ENCODE measurements at regions not wholly inside any gene's neighbourhood (a gene's known extent, or its start where the extent isn't known, plus 50 kb on each side); places are given as distances from the start of the nearest gene placed in this dataset.

GRCh38 chr15:88745065-88745464 is 58.2 kb upstream of the ACAN start:
- Histone ChIP-seq H3K9me3 (no peaks in the 10 kb centered on the region), H3K27me3 (no peaks in the 10 kb centered on the region), H3K27ac (no peak overlapping the region), H3K36me3 (no peaks in the 10 kb centered on the region), H3K4me3 (no peak overlapping the region), H3K4me1 (no peaks in the 10 kb centered on the region)
- no peak for DNase-seq (ENCODE audit: low spot score)
- no peak for TF ChIP-seq CTCF (IDR thresholded peaks at IDR 0.05)

- Histone ChIP-seq H3K9me3 (no peaks in the 10 kb centered on the region), H3K27ac (no peak overlapping the region), H3K36me3 (no peaks in the 10 kb centered on the region), H3K4me3 (no peak overlapping the region), H3K27me3 (no peaks in the 10 kb centered on the region), H3K4me1 (no peaks in the 10 kb centered on the region)
- no peak for DNase-seq (ENCODE audit: low spot score)
- TF ChIP-seq CTCF (IDR thresholded peaks at IDR 0.05) = no peak
Observed at GRCh38 chr15:88745696-88746095, 57.5 kb upstream of the ACAN start.

- DNase-seq (ENCODE audit: low spot score) = no peak
- no peak for TF ChIP-seq CTCF (IDR thresholded peaks at IDR 0.05)
- no peak overlapping the region for H3K27ac ChIP-seq
- no peaks in the 10 kb centered on the region for H3K9me3 ChIP-seq
- H3K27me3 ChIP-seq = no peaks in the 10 kb centered on the region
- H3K36me3 ChIP-seq = no peaks in the 10 kb centered on the region
- H3K4me1 ChIP-seq = no peaks in the 10 kb centered on the region
- no peak overlapping the region for H3K4me3 ChIP-seq
Observed at GRCh38 chr15:88746451-88746850, 56.8 kb upstream of the ACAN start.

- TF ChIP-seq CTCF (IDR thresholded peaks at IDR 0.05) = no peak
- Histone ChIP-seq H3K9me3 (no peaks in the 10 kb centered on the region), H3K27me3 (no peaks in the 10 kb centered on the region), H3K36me3 (no peaks in the 10 kb centered on the region), H3K4me1 (no peaks in the 10 kb centered on the region), H3K4me3 (no peak overlapping the region), H3K27ac (no peak overlapping the region)
- no peak for DNase-seq (ENCODE audit: low spot score)
Observed at GRCh38 chr15:88747111-88747510, 56.1 kb upstream of the ACAN start.

GRCh38 chr15:88747631-88748030 is 55.6 kb upstream of the ACAN start:
- Histone ChIP-seq H3K36me3 (no peaks in the 10 kb centered on the region), H3K4me3 (no peak overlapping the region), H3K27me3 (no peaks in the 10 kb centered on the region), H3K9me3 (no peaks in the 10 kb centered on the region), H3K27ac (no peak overlapping the region), H3K4me1 (no peaks in the 10 kb centered on the region)
- no peak for DNase-seq (ENCODE audit: low spot score)
- no peak for TF ChIP-seq CTCF (IDR thresholded peaks at IDR 0.05)

- no peak for TF ChIP-seq CTCF (IDR thresholded peaks at IDR 0.05)
- no peaks in the 10 kb centered on the region for H3K4me1 ChIP-seq
- DNase-seq (ENCODE audit: low spot score) = no peak
- no peaks in the 10 kb centered on the region for H3K27me3 ChIP-seq
- H3K27ac ChIP-seq = no peak overlapping the region
- H3K36me3 ChIP-seq = no peaks in the 10 kb centered on the region
- no peaks in the 10 kb centered on the region for H3K9me3 ChIP-seq
- H3K4me3 ChIP-seq = no peak overlapping the region
Observed at GRCh38 chr15:88748081-88748480, 55.2 kb upstream of the ACAN start.

All from right atrium auricular region (tissue), 2 donors.